Subcutaneous abdominal adipose tissue (tissue), 5 donors: ENCODE measurements at regions not wholly inside any gene's neighbourhood (a gene's known extent, or its start where the extent isn't known, plus 50 kb on each side); places are given as distances from the start of the nearest gene placed in this dataset.

ENCODE experiments used
- H3K27ac ChIP-seq: one replicate; pipeline ENCODE4 v1.7.0; 2013; ENCODE audit warnings: low read depth, mild to moderate bottlenecking, inconsistent platforms, low read length, moderate library complexity
- H3K27me3 ChIP-seq, 5 donors: one replicate each; pipeline ENCODE4 v1.7.0; 2013; ENCODE audit warnings: low read length in 5 of 5, inconsistent platforms in 1 of 5; ENCODE audit not compliant: control insufficient read depth in 5 of 5, insufficient read depth in 4 of 5
- H3K36me3 ChIP-seq, 5 donors: one replicate each; pipeline ENCODE4 v1.7.0; 2013; ENCODE audit warnings: low read length in 5 of 5; ENCODE audit not compliant: control insufficient read depth in 5 of 5, insufficient read depth in 5 of 5
- H3K4me1 ChIP-seq, 5 donors: one replicate each; pipeline ENCODE4 v1.7.0; 2013; ENCODE audit warnings: low read length in 5 of 5, mild to moderate bottlenecking in 3 of 5, moderate library complexity in 1 of 5; ENCODE audit not compliant: control insufficient read depth in 5 of 5, insufficient read depth in 5 of 5
- H3K4me3 ChIP-seq, 5 donors: one replicate each; pipeline ENCODE4 v1.7.0; 2013; ENCODE audit warnings: low read length in 5 of 5, low read depth in 1 of 5
- H3K9ac ChIP-seq, 5 donors: one replicate each; pipeline ENCODE4 v1.7.0; 2013; ENCODE audit warnings: low read length in 5 of 5, mild to moderate bottlenecking in 4 of 5, moderate library complexity in 3 of 5
- H3K9me3 ChIP-seq, 5 donors: one replicate each; pipeline ENCODE4 v1.7.0; 2013; ENCODE audit warnings: low read length in 5 of 5; ENCODE audit not compliant: control insufficient read depth in 5 of 5
- donor health status: healthy.
- donor health status: healthy.
- donor health status: healthy.
- donor health status: healthy.
- donor health status: healthy.

DNA sequence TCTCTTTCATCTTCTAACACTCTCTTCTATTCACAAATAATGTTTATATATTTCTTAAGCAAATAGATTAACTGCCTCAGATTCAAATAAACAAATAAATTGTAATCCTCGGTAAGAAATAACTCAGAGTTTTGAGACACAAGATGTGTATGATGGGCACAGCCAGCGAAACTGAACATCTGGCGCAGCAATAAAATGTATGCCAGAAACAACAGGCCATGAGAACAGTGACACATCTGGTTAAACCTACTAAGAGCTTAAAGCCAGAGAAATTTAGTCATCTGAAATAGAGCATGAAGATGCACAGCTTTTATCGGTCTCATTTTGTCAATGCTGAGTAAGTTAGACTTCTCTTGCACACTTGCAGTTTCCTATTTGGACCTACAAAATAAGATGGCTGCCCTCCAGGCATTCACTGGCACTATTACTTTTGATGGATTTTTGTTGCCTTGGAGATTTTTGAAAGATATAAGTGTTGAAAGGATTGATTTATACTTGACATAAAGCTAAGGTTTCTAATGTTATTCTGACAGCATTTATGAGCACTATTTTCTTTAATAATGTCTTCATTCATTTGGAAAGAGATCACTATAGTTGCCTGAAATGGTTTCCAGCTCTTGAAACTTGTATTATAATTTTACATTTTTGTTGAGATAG is 1444.0 kb downstream of the PCDH18 start:
- H3K4me1 ChIP-seq: no peaks in the 10 kb centered on the region
- H3K27ac ChIP-seq: no peak overlapping the region
- no peak overlapping the region for H3K9ac ChIP-seq
- no peaks in the 10 kb centered on the region for H3K9me3 ChIP-seq
- H3K4me3 ChIP-seq: no peak overlapping the region
- H3K36me3 ChIP-seq: no peaks in the 10 kb centered on the region
- H3K27me3 ChIP-seq: no peaks in the 10 kb centered on the region

DNA sequence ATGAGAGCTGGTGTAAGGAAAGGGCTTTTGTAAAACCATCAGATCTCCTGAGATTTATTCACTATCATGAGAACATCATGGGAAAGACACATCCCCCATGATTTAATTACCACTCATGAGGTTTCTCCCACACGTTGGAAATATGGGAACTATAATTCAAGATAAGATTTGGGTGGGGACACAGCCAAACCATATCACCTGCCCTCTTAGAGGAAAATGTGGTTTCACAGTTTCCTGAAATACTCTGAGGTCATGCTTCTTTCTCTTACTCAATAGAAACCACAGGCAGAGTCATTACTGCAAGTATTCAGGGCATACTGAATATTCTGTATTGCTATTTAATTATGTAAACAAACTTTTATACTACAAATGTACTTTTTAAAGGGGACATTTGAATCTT is 1453.3 kb downstream of the PCDH18 start:
- Histone ChIP-seq H3K4me1 (no peaks in the 10 kb centered on the region), H3K4me3 (no peak overlapping the region), H3K9me3 (no peaks in the 10 kb centered on the region), H3K27me3 (no peaks in the 10 kb centered on the region), H3K27ac (no peak overlapping the region), H3K36me3 (no peaks in the 10 kb centered on the region), H3K9ac (no peak overlapping the region)

DNA sequence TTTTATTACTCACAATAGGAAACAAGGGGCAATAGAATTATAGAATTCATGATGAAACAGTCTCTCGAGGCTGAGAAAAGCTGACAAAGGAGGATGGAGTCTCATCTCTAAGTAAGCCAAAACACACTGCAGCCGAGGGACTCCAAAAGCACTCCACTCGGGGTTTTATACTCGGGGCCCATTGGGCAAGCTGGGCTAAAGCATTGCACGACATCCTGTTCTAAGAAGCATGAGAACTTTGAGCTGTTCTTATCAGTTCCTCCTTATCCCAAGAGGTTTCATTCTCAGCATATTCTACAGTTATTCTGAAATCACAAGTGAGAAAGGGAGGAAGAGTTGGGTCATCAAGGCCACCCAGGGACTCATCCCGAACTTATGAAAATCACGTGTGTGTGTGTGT is 1475.5 kb downstream of the PCDH18 start:
- H3K4me1 ChIP-seq: no peaks in the 10 kb centered on the region
- H3K27me3 ChIP-seq: no peaks in the 10 kb centered on the region
- no peaks in the 10 kb centered on the region for H3K36me3 ChIP-seq
- no peaks in the 10 kb centered on the region for H3K9me3 ChIP-seq
- no peak overlapping the region for H3K27ac ChIP-seq
- no peak overlapping the region for H3K4me3 ChIP-seq
- no peak overlapping the region for H3K9ac ChIP-seq

DNA sequence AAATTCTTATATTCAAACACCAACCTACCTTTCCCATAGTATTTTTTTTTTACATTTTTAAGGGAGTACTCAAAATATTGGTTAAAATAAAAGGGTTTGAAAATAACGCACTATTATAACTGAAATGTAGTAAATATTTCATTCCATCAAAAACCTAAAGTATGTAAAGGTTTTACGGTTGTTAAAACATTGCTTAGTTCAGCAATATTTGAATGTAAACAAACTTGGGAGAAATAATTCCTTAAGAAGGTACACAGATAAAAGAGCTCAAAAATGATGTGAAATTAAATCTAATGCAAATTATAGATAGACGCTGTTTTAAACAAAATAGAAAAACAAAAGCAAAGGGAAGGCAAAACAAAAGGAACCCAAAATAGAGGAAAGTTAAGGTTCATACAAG is 1476.9 kb downstream of the PCDH18 start:
- H3K4me3 ChIP-seq: no peak overlapping the region
- no peaks in the 10 kb centered on the region for H3K9me3 ChIP-seq
- no peak overlapping the region for H3K9ac ChIP-seq
- no peaks in the 10 kb centered on the region for H3K4me1 ChIP-seq
- H3K27me3 ChIP-seq: no peaks in the 10 kb centered on the region
- H3K36me3 ChIP-seq: no peaks in the 10 kb centered on the region
- no peak overlapping the region for H3K27ac ChIP-seq

DNA sequence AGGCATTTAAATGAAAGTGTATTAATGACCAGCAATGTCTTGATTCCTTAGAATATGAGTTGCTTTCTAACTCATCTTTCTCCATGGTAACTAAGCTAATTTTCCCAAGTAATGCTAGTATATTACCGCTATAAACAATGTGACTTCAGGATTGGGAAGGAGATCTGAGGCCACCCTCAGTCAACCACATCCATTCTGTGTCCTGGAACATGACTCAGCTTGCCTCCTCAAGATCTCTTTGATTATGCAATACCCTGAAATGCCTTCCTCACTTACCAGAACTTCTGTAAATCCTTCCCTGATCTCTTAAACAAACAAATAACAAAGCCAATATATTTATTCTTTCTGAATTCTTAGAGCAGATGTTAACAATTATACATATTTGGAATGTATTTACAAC is 1495.5 kb downstream of the PCDH18 start:
- Histone ChIP-seq H3K9ac (no peak overlapping the region), H3K27me3 (no peaks in the 10 kb centered on the region), H3K4me1 (no peaks in the 10 kb centered on the region), H3K4me3 (no peak overlapping the region), H3K36me3 (no peaks in the 10 kb centered on the region), H3K27ac (no peak overlapping the region), H3K9me3 (no peaks in the 10 kb centered on the region)

DNA sequence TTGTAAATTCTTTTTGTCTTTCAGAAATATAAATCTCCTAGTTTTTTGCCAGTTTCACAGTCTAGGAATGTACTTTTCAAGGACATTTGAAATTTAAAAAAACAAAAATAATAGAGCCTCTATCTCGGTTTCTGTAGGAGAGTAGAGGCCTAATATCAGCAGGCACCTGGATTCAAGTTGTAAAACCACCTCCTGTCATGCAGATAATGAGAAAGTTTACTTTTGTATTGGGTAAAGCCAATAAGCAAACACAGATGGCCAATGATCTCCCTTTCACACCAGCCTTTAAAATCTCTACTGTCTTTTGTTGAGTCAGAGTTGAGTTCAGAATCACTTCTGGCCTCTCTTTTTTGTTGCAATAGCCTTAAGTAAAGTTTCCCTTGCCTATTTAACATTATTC is 1499.9 kb downstream of the PCDH18 start:
- H3K27me3 ChIP-seq: no peaks in the 10 kb centered on the region
- H3K9me3 ChIP-seq: peaks cover 0 to 8% (median 0%) of the 10 kb centered on the region in 5 donors
- no peak overlapping the region for H3K27ac ChIP-seq
- H3K4me1 ChIP-seq: no peaks in the 10 kb centered on the region
- no peak overlapping the region for H3K4me3 ChIP-seq
- H3K36me3 ChIP-seq: no peaks in the 10 kb centered on the region
- no peak overlapping the region for H3K9ac ChIP-seq

DNA sequence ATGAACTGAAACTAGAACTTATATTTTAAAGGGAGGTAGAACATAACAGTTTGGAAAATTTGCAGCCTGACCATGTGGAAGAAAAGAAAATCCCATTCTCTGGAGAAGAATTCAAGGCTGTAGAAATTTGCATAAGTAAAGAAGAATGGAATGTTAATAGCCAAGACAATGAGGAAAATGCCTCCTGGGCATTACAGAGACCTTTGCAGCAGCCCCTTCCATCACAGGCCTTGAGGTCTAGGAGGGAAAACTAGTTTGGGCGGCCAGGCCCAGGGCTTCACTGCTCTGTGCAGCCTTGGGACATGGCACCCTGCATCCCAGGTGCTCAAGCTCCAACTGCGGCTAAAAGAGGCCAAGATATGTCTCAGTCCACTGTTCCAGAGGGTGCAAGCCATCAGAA is 1506.8 kb downstream of the PCDH18 start:
- Histone ChIP-seq H3K4me3 (no peak overlapping the region), H3K36me3 (no peaks in the 10 kb centered on the region), H3K27ac (no peak overlapping the region), H3K9ac (no peak overlapping the region), H3K27me3 (no peaks in the 10 kb centered on the region), H3K9me3 (peaks cover 0 to 8% (median 2%) of the 10 kb centered on the region in 5 donors), H3K4me1 (no peaks in the 10 kb centered on the region)

DNA sequence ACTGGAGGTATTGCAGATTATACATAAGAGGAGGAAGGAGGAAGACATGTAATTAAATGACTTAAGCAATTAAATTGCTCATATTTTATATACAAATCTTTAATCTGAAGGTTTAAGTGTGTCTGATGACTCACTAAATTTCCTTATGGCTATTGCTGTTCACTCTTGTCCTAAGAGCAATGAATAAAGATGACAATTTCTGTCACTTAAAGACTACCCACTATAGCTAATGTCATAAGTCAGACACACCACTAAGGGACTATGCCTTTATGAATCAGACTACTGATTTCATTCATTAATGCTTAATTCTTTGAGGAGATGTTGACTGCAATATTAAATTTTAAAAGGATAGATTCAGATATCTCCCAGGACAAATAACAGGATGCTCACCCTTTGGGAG is 1514.7 kb downstream of the PCDH18 start:
- Histone ChIP-seq H3K9me3 (peaks cover 0 to 2% (median 0%) of the 10 kb centered on the region in 5 donors), H3K27ac (no peak overlapping the region), H3K9ac (no peak overlapping the region), H3K36me3 (no peaks in the 10 kb centered on the region), H3K4me3 (no peak overlapping the region), H3K4me1 (no peaks in the 10 kb centered on the region), H3K27me3 (no peaks in the 10 kb centered on the region)

DNA sequence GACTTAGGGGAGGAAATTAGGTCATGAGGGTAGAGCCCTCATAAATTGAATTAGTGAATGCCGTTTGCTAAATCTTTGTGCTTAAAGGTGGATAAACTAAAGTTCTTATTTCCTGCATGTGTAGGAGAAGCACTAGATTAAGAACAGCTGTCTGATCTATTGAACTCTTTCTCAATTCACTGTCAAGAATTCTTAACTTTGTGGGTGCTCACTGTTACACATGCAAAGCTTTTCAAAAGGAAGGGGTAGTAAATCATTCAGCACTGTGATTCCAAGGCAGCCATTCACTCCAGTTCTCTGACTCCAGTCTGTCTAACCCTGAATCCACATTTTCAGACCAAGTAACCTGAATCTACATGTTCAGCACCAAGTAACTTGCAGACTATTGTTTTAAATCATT is 1520.1 kb downstream of the PCDH18 start:
- peaks cover 0 to 8% (median 6%) of the 10 kb centered on the region in 5 donors for H3K9me3 ChIP-seq
- H3K9ac ChIP-seq: no peak overlapping the region
- no peaks in the 10 kb centered on the region for H3K27me3 ChIP-seq
- H3K36me3 ChIP-seq: no peaks in the 10 kb centered on the region
- H3K4me3 ChIP-seq: no peak overlapping the region
- H3K27ac ChIP-seq: no peak overlapping the region
- no peaks in the 10 kb centered on the region for H3K4me1 ChIP-seq

DNA sequence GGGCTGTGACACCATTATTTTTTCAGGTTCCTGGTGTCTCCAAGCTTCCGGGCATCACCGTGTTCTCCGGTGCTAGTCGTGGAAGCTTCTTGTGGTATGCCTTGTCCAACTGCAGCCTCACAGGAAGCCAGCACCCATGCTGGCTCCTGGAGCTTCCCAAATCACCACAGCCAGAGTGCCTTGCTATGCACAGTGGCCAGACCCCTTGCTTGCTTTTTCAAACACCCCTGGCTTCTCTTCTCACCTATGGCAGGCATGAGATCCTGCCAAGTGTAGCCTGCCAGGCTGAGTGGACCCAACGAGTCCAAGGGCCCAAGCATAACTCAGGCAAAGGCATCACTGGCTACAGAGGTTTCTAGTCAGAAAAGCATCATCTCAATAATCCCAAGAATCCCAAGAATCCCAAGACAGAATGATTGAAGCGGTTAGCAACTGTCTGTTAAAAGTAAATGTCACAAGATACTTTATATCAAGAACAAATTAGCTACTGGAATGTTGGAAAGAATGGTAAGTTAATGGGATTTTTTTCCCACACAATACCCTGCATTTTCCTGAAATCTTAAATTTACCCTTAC is 1522.9 kb downstream of the PCDH18 start:
- H3K27ac ChIP-seq: no peak overlapping the region
- H3K9me3 ChIP-seq: peaks cover 0 to 8% (median 6%) of the 10 kb centered on the region in 5 donors
- no peaks in the 10 kb centered on the region for H3K4me1 ChIP-seq
- H3K9ac ChIP-seq: no peak overlapping the region
- H3K4me3 ChIP-seq: no peak overlapping the region
- no peaks in the 10 kb centered on the region for H3K27me3 ChIP-seq
- no peaks in the 10 kb centered on the region for H3K36me3 ChIP-seq
